COLO668 (cell line): ENCODE measurements at regions not wholly inside any gene's neighbourhood (a gene's known extent, or its start where the extent isn't known, plus 50 kb on each side); places are given as distances from the start of the nearest gene placed in this dataset.
A peak's percentile ranks its signal among the peaks of the same experiment; 100 is the strongest.

ENCODE experiments used
- DNase-seq: peaks from one replicate; lab custom pipeline; 2025; ENCODE audit not compliant: unreplicated experiment; lab: John Stamatoyannopoulos, UW

GRCh38 chr14:98607341-98607910 lies 664.6 kb downstream of the BCL11B start:
- DNase-seq = no peak

DNA sequence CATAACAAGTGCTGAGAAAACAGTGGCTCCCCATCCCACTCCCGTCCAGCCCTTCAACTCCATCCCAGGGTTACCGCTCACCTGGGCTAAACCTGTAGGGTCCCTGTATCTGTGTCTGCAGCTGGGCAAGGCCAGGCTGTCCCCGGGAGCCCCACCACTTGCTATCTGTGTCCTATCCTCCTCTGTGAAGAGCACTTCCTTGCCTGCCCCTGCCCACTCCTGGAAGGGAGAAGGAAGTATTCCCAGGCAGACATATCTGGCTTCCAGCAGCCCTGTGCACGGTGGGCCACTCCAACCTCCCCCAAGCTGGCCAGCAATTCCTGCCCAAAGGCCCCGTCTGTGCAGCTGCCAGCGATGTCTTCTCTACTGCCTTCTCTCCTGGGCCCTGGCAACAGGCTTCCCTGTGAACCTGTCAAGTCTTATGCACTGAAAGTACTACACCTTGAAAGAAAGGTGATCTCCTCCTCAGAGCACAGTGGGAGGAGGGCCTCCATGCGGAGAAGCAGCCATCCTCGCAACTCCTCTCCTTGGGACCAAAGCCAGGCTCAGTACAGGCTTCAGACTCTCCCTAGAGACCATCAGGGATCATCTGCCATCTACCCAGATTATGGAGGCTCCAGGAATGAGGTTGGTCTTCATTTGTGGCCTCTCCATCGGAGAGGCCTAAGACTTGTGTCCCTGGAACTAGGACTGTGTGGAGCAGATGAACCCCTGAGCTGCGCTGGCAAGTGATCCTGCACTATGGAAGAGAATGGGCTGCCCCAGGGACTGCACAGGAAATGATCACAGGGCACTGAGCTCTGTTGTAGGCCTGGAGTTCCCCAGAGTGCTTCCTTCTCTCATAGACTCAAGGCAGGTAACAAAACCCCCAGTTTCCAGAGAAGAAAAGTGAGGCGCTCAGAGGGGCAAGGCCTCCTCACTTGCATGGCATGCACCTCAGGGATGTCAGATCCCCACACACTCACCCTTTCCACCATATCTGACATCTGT lies 663.6 kb downstream of the BCL11B start:
- DNase-seq = no peak

DNA sequence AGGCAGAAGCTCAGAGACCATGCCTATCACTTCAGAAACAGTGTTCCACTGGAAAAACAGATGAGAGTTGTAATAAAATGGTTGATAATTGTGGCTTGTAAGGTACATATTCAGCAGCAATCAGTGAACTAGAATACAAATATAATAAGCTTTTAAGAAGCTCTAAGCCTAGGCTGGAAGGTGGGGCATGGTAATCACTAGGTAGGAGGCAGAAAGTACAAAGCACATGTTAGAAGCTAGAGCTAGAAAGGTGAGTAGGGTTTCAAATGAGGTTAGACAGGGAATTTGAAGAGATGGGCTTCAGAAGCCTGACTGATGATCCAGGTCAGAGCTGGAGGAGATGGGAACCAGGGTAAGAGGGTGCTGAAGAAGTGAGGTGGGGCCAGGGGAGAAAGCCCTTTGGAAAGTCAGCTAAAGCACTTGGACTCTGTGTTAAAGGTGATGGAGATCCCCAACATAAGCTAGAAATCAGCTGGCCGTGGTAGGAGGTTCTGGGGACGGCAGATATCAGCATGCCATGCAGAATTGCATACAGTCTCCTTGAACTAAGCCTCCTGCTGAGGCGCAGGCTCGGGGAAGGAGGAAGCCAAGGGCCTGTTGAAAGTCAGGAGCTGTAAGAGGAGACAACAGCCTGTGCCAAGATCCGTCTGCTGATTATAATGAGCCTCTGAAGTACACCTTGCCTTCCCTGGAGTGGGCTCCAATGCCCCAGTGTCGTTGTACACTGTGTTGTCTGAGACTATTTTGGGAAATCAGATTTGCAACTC lies 659.4 kb downstream of the BCL11B start:
- no peak for DNase-seq

- no peak for DNase-seq
Observed at GRCh38 chr14:98614741-98615140, 657.3 kb downstream of the BCL11B start.

- no peak for DNase-seq
Observed at GRCh38 chr14:98622208-98623051, 649.6 kb downstream of the BCL11B start.

DNA sequence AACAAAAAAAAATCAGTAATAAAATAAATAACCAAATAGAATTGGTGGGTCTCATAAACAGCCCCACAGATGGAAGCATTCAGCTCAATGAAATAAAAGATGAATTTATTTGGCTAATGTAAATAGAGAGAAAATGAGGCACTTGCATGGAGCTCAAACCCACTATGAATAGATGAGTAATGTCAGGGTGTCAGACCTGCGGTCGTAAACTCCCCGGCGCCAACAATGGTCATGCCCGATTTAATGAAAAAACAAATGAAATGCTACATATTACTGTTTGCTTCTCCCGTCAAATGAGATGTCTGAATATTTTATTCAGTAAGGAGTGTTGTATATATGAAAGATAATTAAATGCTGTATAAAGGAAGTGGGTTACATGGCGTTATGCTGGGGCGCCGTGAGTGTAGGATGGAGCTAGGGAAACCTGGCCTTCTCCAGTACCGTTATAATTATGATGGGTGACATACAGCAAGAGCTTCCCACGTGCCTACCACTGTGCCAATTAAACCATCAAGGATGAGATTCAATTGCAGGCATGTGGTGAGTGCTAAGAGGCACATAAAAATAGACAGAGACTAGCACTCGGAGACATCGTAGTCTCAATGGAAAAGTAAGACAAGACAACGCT lies 648.1 kb downstream of the BCL11B start:
- DNase-seq = no peak

GRCh38 chr14:98633380-98633779 lies 638.6 kb downstream of the BCL11B start:
- DNase-seq = peak; percentile 82

DNA sequence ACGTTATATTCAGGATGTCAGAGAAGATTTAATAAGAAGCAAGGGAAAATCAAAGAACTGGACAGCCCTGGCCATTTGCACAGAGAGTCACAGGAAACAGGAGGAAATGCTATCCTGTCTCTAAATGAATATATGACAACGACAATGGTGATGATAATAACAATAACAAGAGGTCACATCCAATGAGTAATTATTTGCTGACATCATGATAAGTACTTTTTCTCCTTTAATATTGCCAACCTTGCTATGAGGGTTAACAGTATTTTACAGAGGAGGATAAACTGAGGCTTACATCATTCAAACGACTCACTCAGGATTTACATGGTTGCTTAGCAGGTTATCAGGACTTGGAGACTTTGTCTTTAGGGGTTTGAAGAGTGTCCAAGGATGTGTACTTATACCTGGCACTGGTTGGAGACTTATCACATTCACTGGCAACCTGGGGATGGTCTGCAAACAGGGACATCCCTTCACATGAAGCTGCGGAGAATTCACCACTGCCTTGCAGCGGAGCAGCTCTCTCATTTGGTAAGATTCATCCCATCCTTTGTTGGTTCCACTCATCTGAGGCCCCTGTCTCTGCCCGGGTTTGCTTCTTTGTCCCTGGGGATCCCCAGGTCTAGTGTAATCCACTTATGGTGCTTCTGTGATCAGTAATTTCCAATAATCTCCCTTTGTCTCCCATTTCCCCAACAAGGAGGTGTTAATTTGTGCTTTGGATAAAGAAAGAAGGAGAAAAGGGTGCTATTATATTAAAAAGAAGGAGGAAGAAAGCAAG lies 637.8 kb downstream of the BCL11B start:
- no peak for DNase-seq

GRCh38 chr14:98638366-98638765 lies 633.6 kb downstream of the BCL11B start:
- DNase-seq = no peak

- DNase-seq = no peak
Observed at GRCh38 chr14:98647754-98648153, 624.2 kb downstream of the BCL11B start.

GRCh38 chr14:98651037-98651436 lies 621.0 kb downstream of the BCL11B start:
- DNase-seq = no peak

DNA sequence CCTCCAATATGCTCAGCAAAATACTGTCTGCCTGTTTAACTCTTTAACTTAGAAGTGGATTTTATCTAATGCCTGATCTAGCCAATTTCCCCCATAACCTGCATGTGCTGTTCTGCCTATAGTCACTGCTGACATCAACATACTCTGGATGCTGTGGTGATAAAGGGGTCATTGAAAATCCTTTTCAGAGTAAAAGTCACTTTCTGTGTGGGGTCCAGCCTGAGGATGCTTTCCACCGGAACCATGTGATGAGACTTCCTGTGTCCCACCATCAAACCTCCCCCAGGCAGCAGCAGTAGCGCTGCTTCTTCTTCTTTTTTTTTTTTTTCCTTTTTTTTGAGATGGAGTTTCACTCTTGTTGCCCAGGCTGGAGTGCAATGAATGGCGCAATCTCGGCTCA lies 607.0 kb downstream of the BCL11B start:
- no peak for DNase-seq

GRCh38 chr14:98666545-98666944 lies 605.5 kb downstream of the BCL11B start:
- DNase-seq = no peak

GRCh38 chr14:98682033-98682432 lies 590.0 kb downstream of the BCL11B start:
- no peak for DNase-seq

GRCh38 chr14:98682726-98683125 lies 589.3 kb downstream of the BCL11B start:
- no peak for DNase-seq

DNA sequence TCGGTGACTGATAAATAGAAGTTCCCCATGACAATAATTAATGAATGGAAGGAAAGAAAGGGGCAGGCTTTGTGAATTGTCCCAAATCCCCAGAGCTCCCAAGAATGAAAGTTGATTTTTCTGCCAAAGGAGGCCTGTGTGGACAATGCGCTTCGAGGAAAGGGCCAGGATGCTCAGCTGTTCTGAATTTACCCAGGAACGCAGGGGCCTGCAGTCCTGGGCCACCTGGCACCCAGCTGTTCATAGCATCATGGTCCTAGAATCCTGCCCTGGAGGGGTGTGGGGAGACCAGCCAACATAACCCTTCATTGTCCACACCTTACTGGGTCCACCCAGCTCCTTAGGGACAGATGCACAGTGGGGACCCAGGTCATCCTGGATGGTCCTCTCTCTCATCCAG lies 587.5 kb downstream of the BCL11B start:
- DNase-seq = no peak

DNA sequence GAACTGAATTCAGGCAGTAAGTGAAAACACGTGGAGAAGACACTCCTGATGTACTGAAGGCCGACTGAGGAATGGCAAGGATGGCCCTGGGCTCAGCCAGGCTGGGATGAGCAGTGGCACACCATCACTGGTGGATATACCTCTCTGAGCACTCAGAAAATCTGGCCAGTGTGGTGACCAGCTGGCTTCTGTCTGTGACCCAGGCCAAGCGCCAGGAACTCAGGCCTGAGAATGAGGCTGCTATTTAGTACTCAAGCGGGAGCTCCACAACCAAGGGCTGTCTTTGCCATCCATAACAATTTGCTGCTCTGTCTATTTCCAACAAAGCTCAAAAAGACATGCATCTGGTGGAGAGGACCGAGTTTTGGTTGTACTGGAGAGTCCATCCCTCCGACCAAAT lies 586.3 kb downstream of the BCL11B start:
- no peak for DNase-seq

DNA sequence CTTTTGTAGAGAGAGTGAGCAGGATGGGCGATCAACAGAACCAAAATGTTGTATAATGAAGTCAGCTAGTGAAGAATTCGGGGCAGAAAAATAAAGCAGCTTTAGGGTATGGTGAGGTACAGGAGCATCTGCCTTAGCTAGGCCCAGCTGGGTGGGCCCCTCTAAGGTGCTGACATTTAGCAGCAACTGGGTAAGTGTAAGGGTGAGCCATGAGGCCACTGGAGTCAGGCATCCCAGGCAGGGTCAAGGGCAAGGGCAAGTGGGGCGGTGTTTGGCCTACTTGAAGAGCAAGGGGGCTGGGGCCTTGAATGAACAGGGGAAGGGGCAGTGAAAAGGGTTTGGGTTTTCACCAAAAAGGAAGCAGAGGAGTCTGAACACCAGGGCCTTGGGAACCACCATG lies 583.6 kb downstream of the BCL11B start:
- no peak for DNase-seq

DNA sequence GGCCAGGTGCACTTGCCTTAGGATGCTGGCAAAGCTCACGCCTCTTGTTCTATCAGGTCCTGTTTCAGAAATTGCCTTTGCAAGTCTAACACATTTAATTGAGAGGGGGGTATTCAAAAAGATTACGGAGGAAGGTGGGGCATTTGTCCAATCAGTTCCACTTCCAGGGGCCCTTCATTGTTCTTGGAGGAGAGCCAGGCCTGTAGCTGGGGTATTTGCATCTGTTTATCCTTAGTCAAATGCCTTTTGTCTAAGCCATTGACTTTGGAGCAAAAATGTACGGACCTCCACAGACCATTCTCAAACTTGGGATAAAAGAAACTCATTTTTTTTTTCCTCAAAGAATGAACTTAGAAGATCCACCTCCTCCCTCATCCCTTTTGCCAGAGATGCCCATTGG lies 582.0 kb downstream of the BCL11B start:
- DNase-seq = no peak

DNA sequence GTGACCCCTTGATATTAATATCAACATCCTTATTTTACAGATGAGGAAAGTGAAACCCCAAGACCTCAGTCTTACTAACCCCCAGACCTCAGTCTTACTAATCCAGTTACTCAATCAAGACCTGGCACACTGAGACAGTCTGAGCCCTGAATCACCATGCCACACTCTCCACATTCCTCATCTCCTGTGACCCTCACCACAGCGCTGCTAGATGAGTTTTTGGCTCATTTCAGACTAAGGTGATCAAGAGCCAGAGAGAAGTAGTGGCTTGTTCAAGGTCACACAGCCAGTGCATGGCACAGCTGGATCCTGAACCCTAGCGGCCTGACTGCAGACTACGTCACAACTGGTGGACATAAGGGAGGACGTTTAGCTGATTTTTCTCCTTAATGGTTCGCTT lies 579.2 kb downstream of the BCL11B start:
- DNase-seq = no peak
